HG03457 (cell line): ENCODE measurements at regions not wholly inside any gene's neighbourhood (a gene's known extent, or its start where the extent isn't known, plus 50 kb on each side); places are given as distances from the start of the nearest gene placed in this dataset.

Experiments
- ATAC-seq: cut with Tn5 transposase; IDR thresholded peaks from one replicate; pipeline ENCODE4 v1.9.1; 2021; ENCODE audit warnings: moderate number of reproducible peaks; ENCODE audit not compliant: unreplicated experiment

DNA sequence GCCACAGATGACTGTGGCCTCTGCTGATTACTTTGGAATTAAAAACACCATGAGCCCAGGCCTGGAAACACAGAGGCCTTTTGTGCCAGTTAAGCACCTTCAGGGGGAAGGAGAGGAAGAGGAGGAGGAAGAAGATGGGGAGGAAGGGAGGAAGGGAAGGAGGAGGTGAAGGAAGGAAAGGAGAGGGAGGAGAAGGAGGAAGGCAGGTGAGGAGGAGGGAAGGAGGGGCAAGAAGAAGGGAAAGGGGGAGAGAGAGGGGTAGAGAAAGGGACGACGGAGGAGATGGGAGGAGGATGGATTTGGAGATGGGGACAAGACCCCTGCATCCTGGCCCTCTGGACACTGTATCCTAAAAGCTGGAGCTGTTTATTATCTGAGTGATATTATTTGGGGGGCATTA, 231.0 kb downstream of the UQCRFS1 start:
- no peak for ATAC-seq

DNA sequence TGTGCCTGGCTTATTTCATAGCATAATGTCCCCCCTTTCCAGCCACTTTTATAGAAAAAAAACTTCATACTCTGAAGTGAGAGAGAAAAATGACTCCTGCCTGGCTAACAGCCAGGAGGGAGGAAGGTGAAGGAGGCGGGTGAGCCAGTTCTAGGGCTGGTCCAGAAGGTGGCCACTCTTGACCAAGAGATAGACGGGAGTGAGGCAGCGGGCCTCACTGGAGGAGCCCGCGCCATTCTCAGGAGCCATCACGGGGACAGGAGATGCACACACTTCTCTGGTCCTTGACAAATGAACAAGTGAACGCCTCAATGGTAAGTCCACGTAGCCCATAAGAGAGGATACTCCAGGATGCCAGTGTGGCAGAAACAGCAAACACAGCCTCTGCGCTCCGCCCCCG, 231.4 kb downstream of the UQCRFS1 start:
- no peak for ATAC-seq

DNA sequence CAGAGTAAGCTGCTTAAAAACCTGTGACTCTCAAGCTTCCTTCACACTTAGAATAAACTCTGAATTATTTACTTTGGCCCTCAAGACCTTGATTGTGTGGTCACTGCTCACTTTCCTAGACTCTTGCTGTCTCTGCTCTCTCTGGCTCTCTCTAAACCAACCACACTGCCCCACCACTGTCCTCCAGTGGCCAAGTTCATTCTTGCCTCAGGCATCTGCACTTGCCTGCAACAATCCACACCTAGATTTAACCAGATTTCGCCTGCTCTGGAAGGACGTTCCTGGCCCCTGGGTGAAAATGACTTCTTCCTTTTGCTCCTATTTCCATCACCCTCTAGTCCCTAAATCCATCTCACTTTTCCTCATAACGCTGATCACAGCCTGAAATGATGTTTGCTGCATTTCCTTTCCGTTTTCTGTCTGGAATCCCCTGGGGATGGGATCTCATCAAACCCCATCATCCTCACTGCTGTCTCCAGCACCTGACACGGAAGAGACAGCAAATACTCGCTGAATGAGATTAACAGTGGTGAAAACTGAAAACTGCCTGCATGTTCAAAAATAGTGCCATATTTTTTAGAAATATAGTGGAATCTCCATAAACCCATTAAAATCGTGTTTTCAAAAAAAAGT, 232.6 kb downstream of the UQCRFS1 start:
- no peak for ATAC-seq

DNA sequence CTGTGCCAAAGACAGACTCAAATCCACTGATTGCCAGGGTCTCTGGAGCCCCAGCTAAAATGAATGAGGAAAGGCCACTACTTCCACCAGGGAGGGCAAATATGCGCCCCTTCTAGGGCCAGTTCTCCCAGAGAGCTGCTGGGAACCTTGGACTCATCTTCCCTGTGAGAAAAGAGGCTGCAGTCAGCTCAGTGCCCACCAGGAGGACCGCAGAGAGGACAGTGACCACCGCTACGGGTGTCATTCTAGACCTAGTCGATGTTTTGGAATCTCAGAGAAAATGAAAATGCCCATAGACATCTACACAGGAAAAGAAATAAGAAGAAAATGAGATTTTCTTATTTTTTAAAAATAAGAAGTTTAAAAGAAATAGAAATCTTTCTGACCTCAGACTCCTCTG, 235.1 kb downstream of the UQCRFS1 start:
- no peak for ATAC-seq

DNA sequence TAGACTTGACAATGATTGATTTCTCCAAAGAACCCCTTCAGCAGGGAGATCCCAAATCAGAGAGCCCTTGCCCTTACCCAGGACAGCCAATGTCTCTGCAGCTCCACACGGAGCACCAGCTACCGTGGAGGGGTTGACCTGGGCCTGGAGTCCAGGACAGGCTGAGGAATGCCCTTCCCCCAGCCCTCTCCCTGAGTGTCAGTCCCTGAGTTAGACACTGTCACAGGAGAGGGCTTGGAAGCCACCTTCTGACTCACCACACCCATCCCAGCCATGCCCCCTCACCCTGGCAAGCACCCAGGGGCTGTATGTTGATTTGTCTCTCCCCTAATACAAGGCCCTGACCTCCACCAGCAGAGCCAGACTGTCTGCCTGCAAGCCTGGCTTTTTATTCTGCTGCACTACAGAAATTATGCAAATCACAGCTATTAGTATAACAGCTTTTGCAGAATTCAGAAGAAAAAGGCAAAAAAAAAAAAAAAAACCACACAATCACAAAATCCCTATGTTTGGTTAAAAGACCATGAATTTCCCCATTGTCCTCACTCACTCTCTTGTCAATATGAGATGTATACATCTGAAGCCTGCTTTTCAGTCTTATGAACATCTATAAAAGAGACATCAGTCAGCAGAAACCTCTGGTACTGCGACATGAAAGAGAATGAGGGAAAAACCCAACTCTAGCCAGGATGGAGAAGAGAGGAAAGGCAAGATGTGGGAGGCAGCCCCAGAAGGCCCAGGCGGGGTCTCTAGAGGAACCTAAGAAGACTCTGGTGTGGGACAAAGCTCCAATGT, 240.7 kb downstream of the UQCRFS1 start:
- no peak for ATAC-seq

DNA sequence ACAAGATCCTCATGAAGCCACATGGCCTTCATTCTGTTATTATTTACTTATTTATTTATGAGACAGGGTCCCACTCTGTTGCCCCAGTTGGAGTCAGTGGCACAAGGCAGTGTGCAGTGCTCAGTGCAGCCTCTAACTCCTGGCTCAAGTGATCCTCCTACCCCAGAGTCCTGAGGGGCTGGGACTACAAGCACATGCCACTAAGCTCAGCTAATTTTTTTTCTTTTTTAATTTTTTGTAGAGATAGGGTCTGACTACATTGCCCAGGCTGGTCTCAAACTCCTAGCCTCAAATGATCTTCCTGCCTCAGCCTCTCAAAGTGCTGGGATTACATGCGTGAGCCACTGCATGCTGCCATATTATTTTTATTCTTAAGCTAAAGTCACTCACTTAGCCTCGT, 241.4 kb downstream of the UQCRFS1 start:
- ATAC-seq: no peak

DNA sequence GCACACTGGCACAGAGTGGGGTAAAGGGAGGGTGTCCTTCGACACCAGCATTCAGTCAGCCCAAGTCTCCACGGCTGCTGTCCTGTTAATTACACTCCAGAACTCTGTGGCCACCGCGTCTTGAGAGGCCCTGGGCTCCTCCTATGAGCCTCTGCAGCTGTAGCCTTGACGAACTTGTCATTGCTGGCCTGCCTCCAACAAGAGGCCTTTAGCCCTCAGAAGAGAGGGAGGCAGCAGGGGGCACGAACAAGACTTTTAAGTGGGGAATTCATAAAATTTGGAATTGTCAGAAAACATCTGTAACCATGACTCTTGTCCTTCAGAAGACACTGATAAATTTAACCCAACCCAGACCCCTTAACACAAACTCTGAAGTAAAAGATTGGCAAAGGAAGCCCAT, 241.9 kb downstream of the UQCRFS1 start:
- ATAC-seq: no peak

DNA sequence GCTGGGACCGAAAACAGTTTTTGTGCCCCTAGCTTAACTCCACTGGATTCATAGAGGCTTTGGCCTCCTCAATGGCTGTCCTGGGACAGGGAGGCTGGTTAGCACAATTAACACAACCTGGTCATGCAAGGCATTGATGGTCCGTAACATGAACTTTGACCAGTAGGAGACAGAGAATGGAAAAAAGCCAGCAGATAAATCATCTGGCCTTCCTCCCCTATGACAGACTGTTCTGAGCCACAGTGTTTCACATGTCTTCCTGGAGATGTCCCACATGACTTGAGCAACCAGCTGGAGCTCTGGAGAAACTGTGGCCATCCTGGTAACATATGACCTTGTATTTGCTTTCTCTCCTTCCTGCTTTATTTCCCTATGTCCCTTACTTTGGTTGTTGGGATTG, 244.2 kb downstream of the UQCRFS1 start:
- ATAC-seq: no peak

DNA sequence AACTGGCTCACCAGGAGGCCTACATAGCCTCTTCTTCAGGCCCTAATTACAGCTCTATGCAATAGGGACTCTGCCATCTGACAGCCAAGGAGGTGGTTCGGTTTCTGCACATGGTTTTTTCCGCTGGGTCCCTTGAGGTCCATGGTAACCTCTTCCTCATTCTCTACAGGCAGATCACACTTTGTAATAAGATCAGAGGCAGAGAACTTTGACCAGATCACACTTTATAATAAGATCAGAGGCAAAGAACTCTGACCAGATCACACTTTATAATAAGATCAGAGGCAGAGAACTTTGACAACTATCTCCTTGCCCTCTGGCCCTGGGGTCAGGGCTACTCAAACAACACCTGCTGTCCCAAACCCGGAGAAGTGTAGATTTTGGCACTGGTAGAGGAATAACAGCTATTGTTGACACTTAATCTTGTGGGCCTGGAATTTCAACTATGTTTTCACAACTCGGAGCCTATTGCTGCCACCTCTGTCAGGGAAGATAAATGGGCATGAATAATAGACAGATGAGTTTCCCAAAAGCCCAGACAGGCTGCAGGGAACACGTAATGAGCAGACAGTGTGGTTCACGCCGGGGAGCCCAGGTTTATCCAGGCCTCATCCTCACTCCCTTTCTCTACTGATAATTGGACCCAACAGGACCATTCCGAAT, 246.1 kb downstream of the UQCRFS1 start:
- ATAC-seq: no peak

DNA sequence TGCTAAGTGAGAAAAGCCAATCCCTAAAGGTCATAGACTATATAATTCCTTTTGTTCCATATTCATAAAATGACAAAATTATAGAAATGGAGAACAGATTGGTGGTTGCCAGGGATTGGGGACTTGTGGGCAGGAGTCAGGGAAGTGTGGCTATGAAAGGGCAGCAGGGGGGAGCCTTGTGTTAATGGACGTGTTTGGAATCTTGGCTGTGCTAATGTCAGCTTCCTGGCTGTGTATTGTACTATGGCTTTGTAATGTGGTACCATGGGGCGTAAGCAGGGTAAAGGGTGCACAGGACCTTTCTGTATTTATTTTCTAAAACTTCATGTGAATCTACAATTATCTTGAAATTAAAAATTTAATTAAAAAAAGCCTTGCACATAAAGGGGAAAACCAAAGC, 248.5 kb downstream of the UQCRFS1 start:
- ATAC-seq: no peak

DNA sequence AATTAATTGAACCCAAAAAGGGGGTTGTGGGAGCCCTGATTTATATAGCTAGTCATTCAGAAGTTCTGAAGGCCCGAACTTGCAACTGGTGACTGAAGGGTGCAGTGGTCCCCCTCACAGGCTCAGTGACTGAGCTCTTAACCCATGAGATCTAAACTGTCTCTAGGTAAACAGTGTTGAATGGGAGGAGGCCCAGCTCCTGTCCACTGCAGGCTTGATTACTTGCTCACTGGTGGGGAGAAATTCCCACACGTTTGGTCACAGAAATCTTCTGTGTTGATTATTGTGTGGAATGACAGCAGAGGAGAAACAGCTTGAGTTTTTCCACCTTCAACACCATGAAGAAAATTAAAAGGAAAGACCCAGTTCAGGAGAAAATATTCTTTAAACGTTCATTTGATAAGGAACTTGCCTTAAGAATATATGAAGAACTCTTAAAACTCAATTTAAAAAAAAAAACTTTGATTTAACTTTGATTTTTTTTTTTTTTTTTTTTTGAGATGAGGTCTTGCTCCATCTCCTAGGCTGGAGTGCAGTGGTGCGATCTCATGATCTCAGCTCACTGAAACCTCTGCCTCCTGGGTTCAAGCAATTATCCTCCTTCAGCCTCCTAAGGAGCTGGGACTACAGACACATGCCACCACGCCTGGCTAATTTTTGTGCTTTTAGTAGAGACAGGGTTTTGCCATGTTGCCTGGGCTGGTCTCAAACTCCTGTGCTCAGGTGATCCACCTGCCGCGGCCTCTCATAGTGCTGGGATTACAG, 249.3 kb downstream of the UQCRFS1 start:
- no peak for ATAC-seq

DNA sequence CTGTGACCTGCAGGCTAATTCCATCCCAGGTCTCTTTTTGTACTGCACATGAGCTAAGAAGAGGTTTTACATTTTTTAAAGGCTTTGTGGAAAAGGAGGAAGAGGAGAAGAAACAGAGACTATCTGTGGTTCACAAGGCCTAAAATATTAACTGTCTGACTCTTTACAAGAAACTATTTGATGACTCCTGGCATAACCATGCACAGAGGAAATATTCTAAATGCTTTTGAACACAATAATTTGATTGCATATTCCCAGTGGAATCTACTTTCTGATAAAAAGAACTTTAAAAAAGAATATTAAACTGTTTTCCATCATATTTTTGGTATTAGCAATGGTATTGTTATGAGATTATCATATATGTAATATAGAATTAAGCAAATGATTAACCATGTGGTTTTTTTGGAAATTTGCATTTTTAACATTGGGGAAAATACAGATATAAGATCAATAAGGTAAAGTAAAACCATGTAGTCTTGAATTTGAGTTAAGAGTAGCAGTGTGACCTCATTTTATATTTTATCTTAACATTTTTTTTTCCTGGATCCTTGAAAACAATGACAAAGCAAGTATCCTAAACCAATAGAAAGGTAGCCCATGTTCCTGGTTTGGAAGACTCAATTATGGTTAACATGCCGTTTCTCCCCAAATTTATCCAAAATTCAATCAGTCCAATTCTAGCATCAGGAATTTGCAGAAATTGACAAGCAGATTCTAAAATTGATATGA, 251.0 kb downstream of the UQCRFS1 start:
- ATAC-seq: no peak

DNA sequence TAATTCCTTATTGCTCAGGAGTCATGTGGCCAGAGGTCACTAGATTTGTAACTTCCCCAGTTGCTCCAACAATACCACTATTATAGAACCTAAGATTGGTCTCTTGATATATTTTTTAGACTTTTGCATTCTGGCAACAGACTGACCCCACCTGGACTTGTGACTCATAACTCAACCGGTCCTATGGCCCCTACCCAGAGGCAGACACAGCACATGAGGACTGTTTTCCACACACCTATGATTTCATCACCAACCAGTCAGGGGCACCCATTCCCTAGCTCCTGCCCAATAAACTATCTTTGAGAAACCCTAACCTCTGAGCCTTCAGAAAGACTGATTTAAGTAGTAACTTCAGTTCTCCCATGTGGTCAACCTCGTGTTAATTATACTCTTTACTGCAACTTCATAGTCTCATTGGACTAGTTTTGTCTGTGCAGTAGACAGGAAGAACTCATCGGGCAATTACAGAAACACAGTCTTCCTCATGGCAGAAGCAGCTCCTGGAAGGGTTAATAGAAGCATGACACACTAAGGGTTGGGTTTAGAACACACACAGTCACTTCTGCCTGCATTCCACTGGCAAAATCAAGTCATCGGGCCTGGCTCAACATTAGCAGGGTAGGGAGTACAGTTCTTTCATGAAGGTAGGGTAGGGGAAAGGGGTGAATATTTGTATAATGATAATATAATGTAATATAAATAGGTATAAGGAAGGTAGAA, 251.8 kb downstream of the UQCRFS1 start:
- ATAC-seq: no peak

DNA sequence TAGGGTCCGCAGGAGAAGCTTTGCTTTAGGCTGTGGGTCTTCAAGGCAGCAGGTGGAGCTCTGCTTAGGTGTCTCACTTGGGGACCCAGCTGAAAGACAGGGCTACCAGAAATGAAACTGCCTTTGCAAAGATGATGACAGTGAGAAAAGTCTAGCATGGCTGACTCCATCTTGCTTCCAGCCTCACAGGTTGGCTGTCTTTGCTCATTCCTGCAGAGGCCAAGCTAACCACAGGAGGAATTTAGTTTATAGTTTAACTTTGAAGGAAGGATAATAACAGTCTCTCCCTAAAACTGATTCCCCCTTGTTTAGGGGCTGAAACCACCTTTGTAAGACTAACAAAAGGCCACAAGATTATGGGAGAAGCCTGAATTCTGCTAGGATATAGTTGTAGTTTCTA, 252.4 kb downstream of the UQCRFS1 start:
- no peak for ATAC-seq

DNA sequence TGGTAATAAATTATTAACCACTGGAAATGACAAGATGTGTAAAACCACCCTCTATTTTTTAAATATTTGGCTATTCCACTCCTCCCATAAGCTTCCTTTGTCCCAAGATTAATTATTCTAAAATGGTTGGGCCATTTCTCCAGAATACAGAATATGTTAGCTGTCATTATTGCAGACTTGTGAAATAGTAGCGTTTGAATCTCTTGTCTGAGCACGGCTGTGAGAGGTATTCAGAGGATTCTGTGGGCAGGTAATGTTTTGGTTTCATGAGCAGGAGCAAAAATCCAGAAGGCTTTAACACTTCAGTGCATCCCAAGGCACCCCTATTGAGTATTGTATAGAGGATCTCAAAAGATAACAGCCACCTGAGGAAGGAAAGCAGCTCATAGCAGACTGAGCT, 256.0 kb downstream of the UQCRFS1 start:
- ATAC-seq: no peak

DNA sequence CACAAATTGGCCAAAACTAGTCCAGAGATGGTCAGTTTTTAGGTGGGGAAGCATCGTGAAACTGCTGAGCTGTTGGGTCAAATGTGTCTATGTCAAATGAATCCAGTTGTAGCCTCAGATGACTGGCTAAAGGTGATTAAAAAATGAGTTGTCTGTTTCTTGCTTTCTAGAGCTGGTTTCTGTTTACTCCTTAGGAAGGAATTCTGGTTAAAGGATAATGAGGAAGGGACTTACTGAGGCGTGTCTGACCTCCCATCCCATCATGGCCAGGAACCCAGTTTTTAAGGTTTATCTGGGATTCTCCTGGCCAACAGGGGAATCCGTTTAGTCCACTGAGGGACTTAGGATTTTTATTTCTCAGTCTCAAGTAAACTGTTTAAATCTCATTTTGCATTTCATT, 256.5 kb downstream of the UQCRFS1 start:
- ATAC-seq: no peak

DNA sequence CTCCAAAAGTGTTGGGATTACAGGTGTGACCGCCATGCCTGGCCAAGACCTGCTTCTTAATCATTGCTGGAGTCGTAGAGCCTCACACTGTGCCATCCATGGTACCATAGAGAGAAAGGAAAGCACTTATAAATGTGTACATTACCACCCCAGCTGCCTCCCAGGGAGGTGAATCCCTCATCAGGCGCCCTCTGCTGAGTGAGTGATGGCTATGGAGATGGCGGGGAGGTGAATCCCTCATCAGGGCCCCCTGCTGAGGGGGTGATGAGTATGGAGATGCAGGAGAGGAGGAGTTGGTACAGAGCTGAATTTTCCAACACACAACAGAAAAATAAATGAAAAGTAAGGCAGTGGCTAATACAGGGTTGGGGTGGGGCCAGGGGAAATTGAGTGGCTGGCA, 263.4 kb downstream of the UQCRFS1 start:
- ATAC-seq: no peak

DNA sequence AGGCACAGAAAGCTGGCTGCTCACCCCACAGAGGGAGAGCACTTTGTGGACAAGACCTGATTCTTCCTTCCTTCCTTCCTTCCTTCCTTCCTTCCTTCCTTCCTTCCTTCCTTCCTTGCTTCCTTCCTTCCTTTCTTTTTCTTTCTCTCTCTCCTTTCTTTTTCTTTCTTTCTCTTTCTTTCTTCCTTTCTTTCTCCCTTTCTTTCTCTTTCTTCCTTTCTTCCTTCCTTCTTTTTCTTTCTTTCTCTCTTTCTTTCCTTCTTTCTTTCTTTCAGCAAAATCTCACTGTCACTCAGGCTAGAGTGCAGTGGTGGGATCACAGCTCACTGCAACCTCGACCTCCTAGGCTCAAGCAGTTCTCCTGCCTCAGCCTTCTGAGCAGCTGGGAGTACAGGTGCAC, 263.9 kb downstream of the UQCRFS1 start:
- ATAC-seq: no peak

DNA sequence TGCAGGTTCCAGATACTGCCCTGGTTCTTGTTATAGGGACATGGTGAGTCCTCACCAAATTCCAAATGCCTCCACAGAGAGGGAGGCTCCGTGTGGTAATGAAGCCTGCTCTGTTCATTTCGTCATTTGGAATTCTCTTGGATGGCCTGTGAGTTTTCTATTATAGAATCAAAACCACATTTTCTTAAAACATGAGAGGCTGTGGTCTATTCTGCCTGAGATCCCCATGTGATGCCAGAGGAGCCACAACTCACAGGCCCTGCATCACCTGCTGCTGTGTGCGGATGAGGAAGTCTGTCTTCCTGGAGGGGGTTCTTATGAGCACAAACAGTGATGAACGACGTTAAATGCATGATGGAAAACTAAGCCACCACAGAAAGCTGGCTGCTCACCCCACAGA, 264.4 kb downstream of the UQCRFS1 start:
- no peak for ATAC-seq

DNA sequence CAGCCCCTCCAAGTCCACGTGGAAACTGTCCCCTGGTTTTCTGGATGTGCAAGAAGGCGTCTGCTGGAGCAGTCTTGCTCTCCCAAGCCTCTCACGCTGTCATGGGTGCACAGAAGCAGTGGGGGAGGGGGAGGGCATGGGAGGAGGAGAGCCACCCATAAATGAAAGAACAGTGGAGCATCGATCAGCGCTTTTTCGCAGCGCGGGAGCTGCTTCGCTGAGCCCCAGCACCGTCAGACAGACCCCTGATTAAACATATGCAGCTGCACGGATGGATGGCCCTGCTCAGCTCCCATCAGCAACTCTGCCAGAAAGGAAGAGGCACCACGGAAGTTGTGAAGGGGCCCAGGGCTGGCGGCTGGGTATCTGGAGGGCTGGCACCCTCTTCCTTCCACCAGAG, 264.9 kb downstream of the UQCRFS1 start:
- no peak for ATAC-seq
